DLD1 (cell line): ENCODE measurements at regions not wholly inside any gene's neighbourhood (a gene's known extent, or its start where the extent isn't known, plus 50 kb on each side); places are given as distances from the start of the nearest gene placed in this dataset.

Experiments
- in situ Hi-C: cut with HindIII; loops from 2 replicates; pipeline ENCODE4 v1.10.0; 2017; ENCODE audit warnings: low sequenced_read_pairs

- in situ Hi-C loops = no loop called here
These were observed 626.6 kb upstream of the TMEM132C start for GRCh38 chr12:127640181-127640886.

GRCh38 chr12:127642208-127642607 is 624.8 kb upstream of the TMEM132C start:
- in situ Hi-C loops = no loop called here

DNA sequence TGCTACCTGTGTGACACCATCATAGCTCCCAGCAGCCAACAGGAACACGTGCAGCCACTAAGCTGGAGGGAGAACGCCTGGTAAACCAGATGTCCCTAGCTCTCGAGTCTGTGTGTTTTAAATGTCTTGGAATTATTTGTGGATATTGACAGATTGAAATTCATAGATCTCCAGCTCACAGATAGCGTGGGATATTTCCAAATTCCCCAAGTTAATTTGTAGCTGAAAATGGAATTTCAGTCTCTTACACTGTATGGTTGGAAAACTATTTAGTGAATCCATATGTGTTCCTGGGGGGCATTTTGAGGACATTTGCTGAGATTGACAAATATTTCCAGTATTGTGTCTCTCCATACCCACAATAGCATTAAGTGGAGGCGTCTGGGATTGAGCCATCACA is 618.6 kb upstream of the TMEM132C start:
- in situ Hi-C loops = no loop called here

DNA sequence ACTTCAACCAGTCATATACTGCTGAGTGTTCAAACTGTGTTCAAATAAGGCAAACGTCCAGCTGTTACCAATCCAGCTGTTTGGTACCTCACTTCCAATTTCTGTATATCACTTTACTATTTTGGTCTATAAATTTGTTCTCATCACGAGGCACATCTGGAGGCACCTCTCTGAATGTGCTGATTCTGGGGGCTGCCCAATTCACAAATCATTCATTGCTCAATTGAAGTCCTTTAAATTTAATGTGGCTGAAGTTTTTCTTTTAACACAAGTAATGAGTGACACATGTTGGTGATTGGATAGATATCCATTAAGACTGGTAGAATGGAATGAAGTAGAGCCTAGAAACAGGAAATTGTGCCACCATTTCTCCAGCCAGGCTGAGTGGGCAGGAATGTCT is 617.0 kb upstream of the TMEM132C start:
- in situ Hi-C loops = no loop called here

DNA sequence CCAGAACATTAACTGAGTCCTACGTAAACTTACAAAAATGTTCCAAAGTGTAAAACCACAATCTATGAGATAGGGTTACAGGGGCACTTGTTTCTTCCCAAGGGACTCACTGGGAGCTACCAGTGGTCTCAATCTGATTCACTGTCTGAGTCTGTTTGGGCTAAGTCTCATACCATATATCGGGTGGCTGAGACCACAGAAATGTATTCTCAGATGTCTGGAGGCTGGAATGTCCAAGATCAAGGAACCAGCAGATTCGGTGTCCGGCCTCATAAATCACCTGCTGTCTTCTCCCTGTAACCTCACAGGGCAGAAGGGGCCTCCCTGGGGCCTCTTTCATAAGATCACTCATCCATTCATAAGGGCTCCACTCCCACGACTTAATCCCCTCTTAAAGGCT is 616.3 kb upstream of the TMEM132C start:
- in situ Hi-C loops = no loop called here

DNA sequence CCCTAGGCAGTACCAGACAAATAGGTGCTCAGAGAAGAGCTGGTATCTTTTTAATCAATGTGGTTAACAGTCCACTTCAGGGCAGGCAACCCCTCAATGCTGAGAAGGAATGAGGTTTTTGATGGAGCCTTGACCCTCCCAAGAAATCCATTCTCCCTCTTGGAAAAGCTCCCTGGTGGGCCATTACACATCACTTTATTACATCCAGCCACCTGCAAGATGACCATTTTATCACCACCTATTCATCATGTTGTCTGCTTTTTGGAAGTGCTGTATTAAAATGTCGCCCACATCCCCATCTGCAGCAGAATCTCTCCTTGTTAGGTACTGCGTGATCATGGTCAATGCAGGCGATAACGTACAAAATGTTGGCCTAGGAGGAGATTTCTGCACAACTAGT is 614.7 kb upstream of the TMEM132C start:
- in situ Hi-C loops = no loop called here

DNA sequence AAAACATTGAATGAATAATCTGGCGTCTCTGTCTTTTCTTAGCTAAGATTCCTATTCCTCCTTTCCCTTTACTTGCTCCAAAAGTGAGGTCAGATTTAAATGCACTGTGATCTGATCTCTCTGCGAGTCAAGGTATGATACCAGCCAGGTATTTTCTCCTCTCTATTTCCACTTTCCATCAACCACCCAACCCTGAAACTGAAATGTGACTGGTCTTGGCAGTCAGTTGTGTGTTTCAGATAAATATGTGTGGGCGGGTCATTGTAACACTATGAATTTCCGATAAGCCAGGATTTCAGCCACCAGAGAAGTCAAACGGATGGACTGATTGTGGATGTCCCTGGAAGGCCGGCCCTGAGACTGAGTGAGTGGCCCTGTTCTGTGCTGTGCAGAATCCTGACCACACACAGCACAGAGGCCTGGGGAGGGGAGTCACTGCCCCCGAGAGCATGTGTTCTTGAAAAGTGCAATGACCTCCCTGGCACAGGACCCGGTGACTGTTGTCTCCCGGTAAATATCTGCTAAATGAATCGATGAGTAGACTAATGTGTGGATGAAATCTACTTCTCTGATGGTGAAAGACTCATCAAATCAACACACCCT is 612.5 kb upstream of the TMEM132C start:
- in situ Hi-C loops = no loop called here

- in situ Hi-C loops = no loop called here
These were observed 611.3 kb upstream of the TMEM132C start for GRCh38 chr12:127655691-127656090.

GRCh38 chr12:127656266-127656665 is 610.7 kb upstream of the TMEM132C start:
- in situ Hi-C loops = no loop called here

GRCh38 chr12:127657036-127657435 is 609.9 kb upstream of the TMEM132C start:
- in situ Hi-C loops = no loop called here

DNA sequence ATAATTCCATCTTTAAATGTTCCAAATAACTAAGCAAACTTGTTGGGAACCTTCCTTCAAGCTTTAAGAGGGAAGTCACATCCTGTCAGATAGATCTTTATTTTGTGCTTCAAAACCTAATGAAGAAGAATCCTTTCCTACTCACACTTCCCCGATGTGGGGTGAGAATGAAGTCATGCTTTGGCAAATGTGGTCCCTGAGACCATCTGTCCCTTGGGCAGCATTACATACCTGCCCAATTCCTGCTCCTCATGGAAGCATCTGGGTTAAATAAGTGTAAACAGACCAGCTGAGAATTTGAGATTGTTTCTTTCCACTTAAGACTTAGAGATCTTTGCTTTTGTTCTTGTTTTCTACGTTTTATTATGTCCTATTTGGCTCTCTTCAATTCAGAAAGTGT is 606.0 kb upstream of the TMEM132C start:
- in situ Hi-C loops = no loop called here

DNA sequence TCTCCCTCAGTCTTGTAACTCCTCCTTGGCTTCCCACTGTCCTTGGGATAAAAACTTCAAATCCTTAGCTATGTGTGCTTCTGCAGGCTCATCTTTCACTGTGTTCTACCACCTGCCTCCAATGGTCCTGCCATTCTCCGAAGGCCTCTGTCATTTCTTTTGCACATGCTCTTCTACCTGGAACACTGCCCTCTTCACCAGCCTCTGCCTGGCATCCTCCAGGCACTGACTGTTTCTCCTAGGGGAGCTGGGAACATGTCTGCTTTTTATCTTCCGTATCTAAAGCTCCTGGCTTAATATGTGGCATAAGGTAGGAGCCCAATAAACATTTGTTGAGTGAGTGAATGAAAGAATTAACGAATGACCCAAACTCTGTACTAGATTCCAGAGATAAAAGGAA is 603.3 kb upstream of the TMEM132C start:
- in situ Hi-C loops = no loop called here

GRCh38 chr12:127664901-127665300 is 602.1 kb upstream of the TMEM132C start:
- in situ Hi-C loops = no loop called here

DNA sequence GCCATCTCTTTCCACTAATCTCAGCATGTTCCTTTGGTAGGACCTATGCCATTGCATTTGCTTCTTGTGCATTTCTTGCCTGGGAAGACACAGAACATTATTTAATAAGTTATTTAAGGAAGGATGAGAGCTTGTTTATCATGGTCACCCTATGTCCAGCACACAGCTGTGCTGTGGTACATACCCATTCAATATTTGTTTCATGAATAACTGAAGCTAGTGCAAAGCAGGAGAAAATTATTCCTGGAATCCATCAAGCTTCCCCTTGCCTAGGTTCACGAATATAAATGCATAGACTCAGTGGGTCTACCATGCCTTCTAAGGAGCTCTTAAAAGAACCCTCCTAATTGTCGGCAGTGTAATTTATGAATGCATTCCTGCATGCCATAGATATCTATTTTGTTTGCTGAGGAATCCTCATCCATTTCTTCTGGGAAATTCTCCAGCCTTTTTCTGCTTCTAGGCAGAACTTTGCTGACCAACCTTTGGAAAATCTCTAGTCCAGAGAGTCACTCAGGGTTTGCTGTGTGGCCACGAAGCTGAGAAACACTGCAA is 599.8 kb upstream of the TMEM132C start:
- in situ Hi-C loops = no loop called here

GRCh38 chr12:127670294-127670693 is 596.7 kb upstream of the TMEM132C start:
- in situ Hi-C loops = no loop called here

- in situ Hi-C loops = no loop called here
These were observed 596.2 kb upstream of the TMEM132C start for GRCh38 chr12:127670796-127671195.

DNA sequence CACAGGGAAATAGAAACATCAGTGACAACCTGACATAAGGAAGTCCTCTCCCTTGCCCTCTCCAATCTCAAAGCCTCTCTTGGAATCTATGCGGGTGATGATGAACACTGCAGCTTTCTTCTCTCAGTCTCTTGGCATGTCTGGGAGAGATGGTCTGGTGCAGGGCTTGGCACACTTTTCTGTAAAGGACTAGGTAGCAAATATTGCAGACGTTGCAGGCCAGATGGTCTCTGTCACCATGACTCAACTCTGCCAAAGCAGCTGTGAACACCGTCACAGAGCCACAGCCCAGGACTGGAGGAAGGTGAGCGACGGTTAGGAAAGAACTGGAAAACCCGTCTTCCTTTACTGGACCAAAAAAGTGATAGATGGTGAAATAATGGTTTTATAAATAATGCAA is 591.0 kb upstream of the TMEM132C start:
- in situ Hi-C loops = no loop called here

DNA sequence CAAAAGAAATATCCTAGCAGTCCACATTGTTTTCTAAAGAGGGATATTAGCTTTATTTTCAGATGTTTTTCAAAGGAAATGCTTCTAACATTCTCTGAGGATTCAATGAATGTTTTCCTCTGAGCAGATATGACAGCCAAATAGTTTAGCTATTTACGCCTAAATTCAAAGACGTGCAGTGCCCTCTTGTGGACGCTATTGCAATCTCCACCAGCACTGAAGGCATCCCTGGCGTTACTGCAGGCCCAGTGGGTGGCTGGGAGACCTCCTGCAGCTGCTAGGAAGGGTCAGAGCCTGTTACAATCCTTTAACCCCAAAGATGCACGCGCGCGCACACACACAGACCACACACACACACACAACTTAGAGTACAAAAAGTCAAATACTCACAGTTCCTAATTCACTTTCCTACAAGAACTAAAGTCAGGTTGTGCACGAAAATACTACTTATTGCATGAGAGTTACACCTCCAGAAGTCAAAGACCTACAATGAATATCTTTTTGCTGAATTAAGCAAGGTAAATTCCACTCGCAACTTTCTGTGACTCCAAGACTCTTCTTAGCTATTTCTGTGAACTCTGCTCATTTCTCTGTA is 589.3 kb upstream of the TMEM132C start:
- in situ Hi-C loops = no loop called here

DNA sequence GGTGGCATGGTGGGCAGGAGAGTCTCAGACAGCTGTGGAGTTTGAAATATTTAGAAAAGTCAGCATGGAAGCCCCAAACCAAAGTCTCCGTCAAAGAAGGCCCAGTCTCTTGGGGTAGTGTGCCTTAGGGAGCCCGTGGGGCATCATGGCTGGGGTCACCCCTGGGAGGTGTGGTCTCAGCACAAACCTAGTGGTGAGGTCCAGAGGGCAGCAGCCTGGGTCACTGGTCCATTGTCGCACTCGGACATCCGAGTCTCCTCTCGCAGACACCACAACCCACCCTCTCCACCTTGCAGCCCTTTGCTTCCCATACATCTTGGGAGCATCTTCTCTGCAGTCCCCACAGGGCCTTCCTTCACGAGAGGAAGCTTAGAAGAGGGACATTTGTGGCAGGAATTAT is 588.0 kb upstream of the TMEM132C start:
- in situ Hi-C loops = no loop called here

DNA sequence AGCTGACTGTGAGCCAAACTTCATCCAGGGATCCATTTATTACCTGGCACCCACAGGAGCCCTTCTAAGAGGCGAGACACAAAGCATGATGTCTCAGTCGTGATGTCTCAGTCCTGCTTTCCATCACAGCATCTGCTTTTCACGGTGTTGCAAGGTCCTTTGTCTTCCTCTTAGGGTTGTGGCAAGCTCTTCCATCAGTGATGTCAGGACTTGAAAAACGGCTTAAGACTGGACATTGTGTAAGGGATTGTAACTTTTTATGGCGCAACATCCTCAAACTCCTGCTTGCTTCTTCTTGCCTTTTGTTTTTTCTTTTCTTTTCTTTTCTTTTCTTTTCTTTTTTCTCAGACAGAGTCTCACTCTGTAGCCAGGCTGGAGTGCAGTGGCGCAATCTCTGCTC is 586.5 kb upstream of the TMEM132C start:
- in situ Hi-C loops = no loop called here

- in situ Hi-C loops = no loop called here
These were observed 585.7 kb upstream of the TMEM132C start for GRCh38 chr12:127681151-127681754.

- in situ Hi-C loops = no loop called here
These were observed 581.5 kb upstream of the TMEM132C start for GRCh38 chr12:127685491-127685890.
